GM21529 (cell line): ENCODE measurements at regions not wholly inside any gene's neighbourhood (a gene's known extent, or its start where the extent isn't known, plus 50 kb on each side); places are given as distances from the start of the nearest gene placed in this dataset.
A peak's percentile ranks its signal among the peaks of the same experiment; 100 is the strongest.
"Not testable (repeated sequence)": the region's sequence is repeated elsewhere in the genome, so short reads cannot be mapped to it uniquely, and the experiment has no call there.

ENCODE experiments used
- ATAC-seq: cut with Tn5 transposase; IDR thresholded peaks from one replicate; pipeline ENCODE4 v1.9.1; 2021; ENCODE audit not compliant: unreplicated experiment

- no peak for ATAC-seq
These were observed 108.1 kb downstream of the MAP3K21 start for GRCh38 chr1:233435622-233436021.

- no peak for ATAC-seq
These were observed 112.2 kb downstream of the MAP3K21 start for GRCh38 chr1:233439721-233440120.

GRCh38 chr1:233440951-233441401 is 113.5 kb downstream of the MAP3K21 start:
- ATAC-seq: peak; percentile 57

- no peak for ATAC-seq
These were observed 114.7 kb downstream of the MAP3K21 start for GRCh38 chr1:233442026-233442780.

GRCh38 chr1:233443040-233443760 is 115.7 kb downstream of the MAP3K21 start:
- no peak for ATAC-seq

DNA sequence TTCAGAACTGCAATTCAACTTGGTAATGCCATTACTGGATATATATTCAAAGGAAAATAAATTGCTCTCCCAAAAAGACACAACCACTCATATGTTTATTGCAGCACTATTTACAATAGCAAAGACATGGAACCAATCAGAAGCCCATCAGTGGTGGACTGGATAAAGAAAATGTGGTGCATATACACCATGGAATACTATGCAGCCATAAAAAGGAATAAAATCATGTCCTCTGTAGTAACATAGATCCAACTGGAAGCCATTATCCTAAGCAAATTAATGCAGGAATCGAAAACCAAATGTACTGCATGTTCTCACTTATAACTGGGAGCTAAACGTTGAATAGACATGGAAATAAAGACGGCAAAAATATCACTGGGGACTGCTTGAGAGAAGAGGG is 117.0 kb downstream of the MAP3K21 start:
- ATAC-seq: no peak

DNA sequence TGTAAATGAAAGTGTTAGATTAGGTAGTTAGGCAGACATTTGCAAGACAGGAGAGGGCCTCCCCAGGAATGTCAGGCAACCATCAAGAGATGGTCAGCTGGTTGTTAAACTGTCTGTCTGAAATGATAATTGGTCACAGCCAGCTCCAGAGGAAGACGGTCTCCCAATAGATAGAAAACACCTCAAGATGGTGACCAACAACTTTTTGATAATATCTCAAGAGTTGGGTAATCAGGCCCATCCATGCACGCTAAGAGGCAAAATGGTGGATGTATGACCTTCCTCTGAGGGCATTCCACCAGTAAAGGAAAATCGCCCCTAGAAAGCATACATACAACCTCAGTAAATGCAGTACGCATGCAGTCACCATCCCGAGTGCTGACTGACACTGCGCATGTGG is 118.2 kb downstream of the MAP3K21 start:
- no peak for ATAC-seq

- ATAC-seq: no peak
These were observed 119.4 kb downstream of the MAP3K21 start for GRCh38 chr1:233446935-233447334.

DNA sequence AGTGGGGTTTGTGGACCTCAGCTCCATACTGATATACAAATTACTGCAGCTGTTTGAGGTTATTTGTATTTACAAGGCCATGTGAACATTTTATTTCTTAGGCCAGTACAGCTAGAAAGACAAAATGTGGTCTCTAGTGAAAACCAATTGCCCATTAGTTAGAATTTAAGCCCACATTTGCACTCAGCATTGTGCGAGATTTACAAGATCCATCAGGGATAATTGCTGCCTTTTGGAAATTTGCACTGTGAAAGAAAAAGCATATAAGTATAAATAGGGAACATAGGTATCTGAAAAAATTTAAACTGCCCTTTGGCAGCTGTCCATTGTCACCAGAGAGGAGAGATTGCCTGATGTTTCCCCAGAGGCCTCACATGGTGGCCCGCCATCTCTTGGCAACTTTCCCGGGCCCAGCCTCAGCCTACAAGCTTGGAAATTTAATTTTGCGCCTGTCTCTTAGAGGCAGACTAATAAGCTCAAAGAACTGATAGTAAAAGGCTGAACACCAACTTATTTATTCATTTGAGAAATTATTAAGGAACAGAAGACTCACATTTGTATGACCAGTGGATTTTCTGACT is 120.7 kb downstream of the MAP3K21 start:
- ATAC-seq: no peak

- ATAC-seq: no peak
These were observed 125.2 kb downstream of the MAP3K21 start for GRCh38 chr1:233452724-233453123.

DNA sequence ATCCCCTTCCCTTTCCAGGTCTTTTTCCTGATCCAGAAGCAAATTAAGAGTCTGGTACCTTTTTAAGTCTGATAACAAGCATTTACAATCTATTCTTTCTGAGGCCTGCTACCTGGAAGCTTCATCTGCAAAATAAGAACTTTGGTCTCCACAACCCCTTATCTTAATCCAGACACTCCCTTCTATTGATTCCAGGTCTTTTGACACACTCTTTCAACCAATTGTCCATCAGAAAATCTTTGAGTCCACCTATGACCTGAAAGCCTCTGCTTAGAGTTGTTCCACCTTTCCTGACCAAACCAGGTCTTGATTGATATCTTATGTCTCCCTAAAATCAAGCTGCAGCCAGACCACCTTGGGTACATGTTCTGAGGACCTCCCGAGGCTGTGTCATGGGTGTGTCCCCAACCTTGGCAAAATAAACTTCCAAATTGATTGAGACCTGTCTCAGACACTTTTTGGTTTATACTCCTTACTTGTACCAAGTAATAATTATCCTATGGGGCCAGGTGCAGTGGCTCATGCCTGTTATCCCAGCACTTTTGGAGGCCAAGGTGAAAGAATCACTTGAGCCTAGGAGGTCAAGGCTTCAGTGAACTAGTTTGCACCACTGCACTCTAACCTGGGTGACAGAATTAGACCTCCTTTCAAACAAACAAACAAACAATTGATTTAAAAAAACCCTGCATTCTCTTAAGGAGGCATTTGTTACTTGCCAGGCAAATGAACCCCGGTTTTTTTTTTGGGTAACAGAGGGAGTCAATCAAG is 126.1 kb downstream of the MAP3K21 start:
- ATAC-seq: no peak

- peak; percentile 72 for ATAC-seq
These were observed 132.0 kb downstream of the MAP3K21 start for GRCh38 chr1:233459470-233459945.

DNA sequence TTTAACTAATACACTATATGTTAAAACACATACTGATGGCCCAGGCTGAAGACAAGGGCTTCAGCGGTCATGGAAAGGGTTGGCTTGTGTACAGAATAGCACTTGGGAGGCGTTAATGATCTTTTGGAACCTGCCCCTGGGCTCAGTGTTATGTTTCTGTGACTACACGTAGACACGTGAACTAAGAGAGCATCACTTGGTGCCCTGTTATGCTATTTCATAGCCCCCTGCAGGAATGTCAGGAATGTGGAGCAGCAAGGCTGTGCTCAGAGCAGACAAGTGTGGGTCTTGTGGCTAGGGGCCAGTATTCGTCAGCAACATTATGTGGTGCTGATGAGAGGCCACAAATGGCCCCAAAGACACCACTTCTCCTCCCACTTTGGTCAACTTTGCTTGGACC is 132.4 kb downstream of the MAP3K21 start:
- peak; percentile 7 for ATAC-seq

- no peak for ATAC-seq
These were observed 133.2 kb downstream of the MAP3K21 start for GRCh38 chr1:233460692-233461091.

GRCh38 chr1:233461847-233462246 is 134.3 kb downstream of the MAP3K21 start:
- ATAC-seq: no peak

- no peak for ATAC-seq
These were observed 135.8 kb downstream of the MAP3K21 start for GRCh38 chr1:233463333-233463732.

- no peak for ATAC-seq
These were observed 138.3 kb downstream of the MAP3K21 start for GRCh38 chr1:233465745-233466343.

GRCh38 chr1:233470741-233471499 is 143.0 kb upstream of the KCNK1 start:
- no peak for ATAC-seq

DNA sequence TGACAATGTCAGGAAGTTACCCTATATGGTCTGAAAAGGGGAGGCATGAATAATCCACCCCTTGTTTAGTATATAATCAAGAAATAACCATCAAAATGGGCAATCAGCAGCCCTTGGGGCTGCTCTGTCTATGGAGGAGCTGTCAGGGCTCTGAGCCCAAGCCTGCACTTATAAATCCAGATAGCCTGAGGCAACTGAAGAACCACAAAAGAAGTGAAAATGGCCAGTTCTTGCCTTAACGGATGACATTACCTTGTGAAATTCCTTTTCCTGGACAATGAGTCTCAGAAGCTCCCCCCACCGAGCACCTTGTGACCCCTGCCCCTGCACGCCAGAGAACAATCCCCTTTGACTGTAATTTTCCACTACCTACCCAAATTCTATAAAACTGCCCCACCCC is 142.1 kb upstream of the KCNK1 start:
- not testable (repeated sequence) for ATAC-seq

DNA sequence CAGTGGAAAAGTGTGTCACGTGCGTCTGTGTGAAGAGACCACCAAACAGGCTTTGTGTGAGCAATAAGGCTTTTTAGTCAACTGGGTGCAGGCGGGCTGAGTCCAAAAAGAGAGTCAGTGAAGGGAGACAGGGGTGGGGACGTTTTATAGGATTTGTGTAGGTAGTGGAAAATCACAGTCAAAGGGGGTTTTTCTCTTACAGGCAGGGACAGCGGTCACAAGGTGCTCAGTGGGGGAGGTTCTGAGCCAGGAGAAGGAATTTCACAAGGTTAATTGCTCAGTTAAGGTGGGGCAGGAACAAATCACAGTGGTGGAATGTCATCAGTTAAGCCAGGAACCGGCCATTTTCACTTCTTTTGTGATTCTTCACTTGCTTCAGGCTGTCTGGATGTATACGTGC is 141.1 kb upstream of the KCNK1 start:
- ATAC-seq: not testable (repeated sequence)
